Endodermal cell (in vitro differentiated cells): ENCODE measurements at regions not wholly inside any gene's neighbourhood (a gene's known extent, or its start where the extent isn't known, plus 50 kb on each side); places are given as distances from the start of the nearest gene placed in this dataset.

Experiments
- DNase-seq: peaks from one replicate; pipeline ENCODE4 v3.0.0-alpha.2; 2017
- H3K27ac ChIP-seq: 2 replicates; pipeline ENCODE4 v1.5.1; 2013; ENCODE audit warnings: mild to moderate bottlenecking, low read depth, low read length, moderate library complexity
- H3K27me3 ChIP-seq: 2 replicates; pipeline ENCODE4 v1.6.1; 2013; ENCODE audit warnings: mild to moderate bottlenecking, low read length, moderate library complexity; ENCODE audit not compliant: insufficient read depth, control insufficient read depth, poor library complexity, severe bottlenecking
- H3K36me3 ChIP-seq: 2 replicates; pipeline ENCODE4 v1.7.0; 2013; ENCODE audit warnings: mild to moderate bottlenecking, low read length, moderate library complexity; ENCODE audit not compliant: control insufficient read depth, insufficient read depth
- H3K4me1 ChIP-seq: one replicate; pipeline ENCODE4 v1.7.0; 2013; ENCODE audit warnings: low read length; ENCODE audit not compliant: control insufficient read depth, insufficient read depth
- H3K4me3 ChIP-seq: 2 replicates; pipeline ENCODE4 v1.5.1; 2013; ENCODE audit warnings: mild to moderate bottlenecking, low read length, moderate library complexity
- H3K9ac ChIP-seq: 2 replicates; pipeline ENCODE4 v1.6.1; 2013; ENCODE audit warnings: mild to moderate bottlenecking, low read length, moderate library complexity; ENCODE audit not compliant: poor library complexity, severe bottlenecking; ENCODE audit errors: extremely low read depth
- H3K9me3 ChIP-seq: 2 replicates; pipeline ENCODE4 v1.6.1; 2013; ENCODE audit warnings: mild to moderate bottlenecking, low read length, moderate library complexity; ENCODE audit not compliant: control insufficient read depth
- H3K27ac Mint-ChIP-seq: 2 replicates; pipeline ENCODE4 v1.8.0; 2020; ENCODE audit warnings: mixed read lengths
- H3K27me3 Mint-ChIP-seq: 2 replicates; pipeline ENCODE4 v1.8.0; 2021; ENCODE audit warnings: mild to moderate bottlenecking, mixed read lengths; ENCODE audit not compliant: insufficient read depth
- H3K36me3 Mint-ChIP-seq: 2 replicates; pipeline ENCODE4 v1.8.0; 2020; ENCODE audit warnings: low read depth, mixed read lengths
- H3K4me1 Mint-ChIP-seq: 2 replicates; pipeline ENCODE4 v1.8.0; 2020; ENCODE audit warnings: mixed read lengths
- H3K4me3 Mint-ChIP-seq: 2 replicates; pipeline ENCODE4 v1.8.0; 2020; ENCODE audit warnings: mild to moderate bottlenecking, moderate library complexity, mixed read lengths
- H3K9me3 Mint-ChIP-seq: 2 replicates; pipeline ENCODE4 v1.8.0; 2020; ENCODE audit warnings: mild to moderate bottlenecking, mixed read lengths
- WGBS, 2 experiments: methylation state at CpG; one replicate each; pipeline versions ENCODE4 v1.1.5 to v1.1.7; 2013; ENCODE audit warnings: missing lambda C conversion rate in 2 of 2, mixed read lengths in 1 of 2; ENCODE audit not compliant: insufficient coverage in 1 of 2, insufficient read length in 1 of 2; 5-methylcytosine and 5-hydroxymethylcytosine counted together
- TF ChIP-seq, protein P1 (sequence below): fragments of 200-600 bp; sonication (generic); conservative IDR thresholded peaks from 2 replicates; pipeline ENCODE4 v1.5.0; 2021; ENCODE audit warnings: antibody characterized with exemption, mild to moderate bottlenecking

GRCh38 chr13:97133955-97134354 lies 88.2 kb upstream of the MBNL2 start:
- H3K4me1 Mint-ChIP-seq, result no peaks in the 10 kb centered on the region
- no peaks in the 10 kb centered on the region for H3K36me3 Mint-ChIP-seq
- TF ChIP-seq, protein P1, sequence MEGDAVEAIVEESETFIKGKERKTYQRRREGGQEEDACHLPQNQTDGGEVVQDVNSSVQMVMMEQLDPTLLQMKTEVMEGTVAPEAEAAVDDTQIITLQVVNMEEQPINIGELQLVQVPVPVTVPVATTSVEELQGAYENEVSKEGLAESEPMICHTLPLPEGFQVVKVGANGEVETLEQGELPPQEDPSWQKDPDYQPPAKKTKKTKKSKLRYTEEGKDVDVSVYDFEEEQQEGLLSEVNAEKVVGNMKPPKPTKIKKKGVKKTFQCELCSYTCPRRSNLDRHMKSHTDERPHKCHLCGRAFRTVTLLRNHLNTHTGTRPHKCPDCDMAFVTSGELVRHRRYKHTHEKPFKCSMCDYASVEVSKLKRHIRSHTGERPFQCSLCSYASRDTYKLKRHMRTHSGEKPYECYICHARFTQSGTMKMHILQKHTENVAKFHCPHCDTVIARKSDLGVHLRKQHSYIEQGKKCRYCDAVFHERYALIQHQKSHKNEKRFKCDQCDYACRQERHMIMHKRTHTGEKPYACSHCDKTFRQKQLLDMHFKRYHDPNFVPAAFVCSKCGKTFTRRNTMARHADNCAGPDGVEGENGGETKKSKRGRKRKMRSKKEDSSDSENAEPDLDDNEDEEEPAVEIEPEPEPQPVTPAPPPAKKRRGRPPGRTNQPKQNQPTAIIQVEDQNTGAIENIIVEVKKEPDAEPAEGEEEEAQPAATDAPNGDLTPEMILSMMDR, result no peak
- Histone ChIP-seq H3K27ac (no peak overlapping the region), H3K4me1 (no peaks in the 10 kb centered on the region), H3K9me3 (no peaks in the 10 kb centered on the region), H3K36me3 (no peaks in the 10 kb centered on the region), H3K27me3 (no peaks in the 10 kb centered on the region), H3K4me3 (no peak overlapping the region), H3K9ac (no peak overlapping the region)
- H3K4me3 Mint-ChIP-seq, result no peak overlapping the region
- H3K27me3 Mint-ChIP-seq, result peaks cover 27% of the 10 kb centered on the region
- DNase-seq, result no peak
- no peaks in the 10 kb centered on the region for H3K9me3 Mint-ChIP-seq
- WGBS, 2 experiments, result 93 to 100% methylated on average over 3 of the region's 3 CpGs
- H3K27ac Mint-ChIP-seq, result no peak overlapping the region

DNA sequence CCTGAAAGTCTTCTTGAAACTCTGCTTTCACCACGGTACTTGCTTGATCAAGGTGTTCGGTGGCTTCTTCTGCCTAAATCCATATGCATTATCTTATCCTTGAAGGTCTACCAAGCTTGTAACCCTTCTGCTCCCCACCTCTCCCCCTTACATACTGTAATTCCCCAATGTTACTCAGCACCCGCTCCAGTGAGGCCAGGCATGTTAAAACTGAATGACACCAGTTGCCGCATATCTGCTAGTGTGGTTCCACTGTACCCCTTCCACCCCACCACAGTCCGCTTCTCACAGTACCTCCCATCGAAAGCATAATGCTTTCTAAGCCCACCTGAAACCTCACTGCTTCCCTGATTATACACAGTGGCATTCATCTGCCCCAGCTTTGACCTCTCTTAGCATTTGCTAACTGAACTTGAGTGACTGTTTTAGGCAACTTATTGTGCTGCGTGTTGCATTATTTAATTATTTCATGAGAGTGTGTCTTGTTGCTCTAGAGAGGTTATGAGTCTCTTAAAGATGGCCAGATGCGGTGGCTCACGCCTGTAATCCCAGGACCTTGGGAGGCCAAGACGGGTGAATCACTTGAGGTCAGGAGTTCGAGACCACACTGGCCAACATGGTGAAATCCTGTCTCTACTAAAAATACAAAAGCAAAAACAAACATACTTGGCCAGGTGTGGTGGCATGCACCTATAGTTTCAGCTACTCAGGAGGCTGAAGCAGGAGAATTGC lies 87.6 kb upstream of the MBNL2 start:
- TF ChIP-seq, protein P1, result no peak
- Histone ChIP-seq H3K27ac (no peak overlapping the region), H3K27me3 (no peaks in the 10 kb centered on the region), H3K4me3 (no peak overlapping the region), H3K36me3 (no peaks in the 10 kb centered on the region), H3K4me1 (no peaks in the 10 kb centered on the region), H3K9ac (no peak overlapping the region), H3K9me3 (no peaks in the 10 kb centered on the region)
- H3K9me3 Mint-ChIP-seq, result no peaks in the 10 kb centered on the region
- H3K4me1 Mint-ChIP-seq, result no peaks in the 10 kb centered on the region
- H3K27ac Mint-ChIP-seq, result no peak overlapping the region
- H3K4me3 Mint-ChIP-seq, result no peak overlapping the region
- no peaks in the 10 kb centered on the region for H3K36me3 Mint-ChIP-seq
- 95 to 100% methylated on average over 7 to 11 of the region's 11 CpGs for WGBS, 2 experiments
- peaks cover 29% of the 10 kb centered on the region for H3K27me3 Mint-ChIP-seq
- no peak for DNase-seq

DNA sequence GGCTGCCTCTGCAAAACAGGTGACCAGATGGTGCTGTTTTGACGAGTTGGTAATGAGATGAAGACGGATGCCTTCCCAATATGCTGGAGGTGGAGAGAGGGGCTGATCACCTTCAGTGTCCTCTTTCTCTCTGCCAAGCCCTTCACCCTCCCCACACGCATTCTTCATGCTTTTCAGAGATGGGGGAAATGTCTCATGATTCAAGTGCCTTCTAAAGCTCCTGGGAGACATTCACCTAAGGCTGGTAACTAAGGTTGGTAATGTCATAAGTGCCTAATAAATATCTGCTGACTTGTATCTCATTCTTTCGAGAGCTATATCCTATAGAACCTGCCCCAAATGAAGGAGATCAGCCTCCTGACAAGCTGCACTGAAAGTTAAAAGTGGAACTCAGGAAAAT lies 86.2 kb upstream of the MBNL2 start:
- Mint-ChIP-seq H3K4me1 (peaks cover 3% of the 10 kb centered on the region), H3K27ac (no peak overlapping the region), H3K27me3 (peaks cover 39% of the 10 kb centered on the region), H3K4me3 (no peak overlapping the region), H3K36me3 (no peaks in the 10 kb centered on the region), H3K9me3 (no peaks in the 10 kb centered on the region)
- TF ChIP-seq, protein P1, result no peak
- no peak overlapping the region for H3K27ac ChIP-seq
- 88% methylated on average over 4 of the region's 4 CpGs; no CpG with 5 or more reads in 1 of the 2 experiments for WGBS, 2 experiments
- no peaks in the 10 kb centered on the region for H3K4me1 ChIP-seq
- DNase-seq, result no peak
- H3K27me3 ChIP-seq, result no peaks in the 10 kb centered on the region
- no peaks in the 10 kb centered on the region for H3K36me3 ChIP-seq
- H3K9ac ChIP-seq, result no peak overlapping the region
- no peak overlapping the region for H3K4me3 ChIP-seq
- H3K9me3 ChIP-seq, result no peaks in the 10 kb centered on the region
